DMS 273 (cell line): ENCODE measurements at regions not wholly inside any gene's neighbourhood (a gene's known extent, or its start where the extent isn't known, plus 50 kb on each side); places are given as distances from the start of the nearest gene placed in this dataset.
"Not testable (repeated sequence)": the region's sequence is repeated elsewhere in the genome, so short reads cannot be mapped to it uniquely, and the experiment has no call there.

Experiments
- DNase-seq: peaks from one replicate; lab custom pipeline; 2025; ENCODE audit not compliant: unreplicated experiment; lab: John Stamatoyannopoulos, UW

DNA sequence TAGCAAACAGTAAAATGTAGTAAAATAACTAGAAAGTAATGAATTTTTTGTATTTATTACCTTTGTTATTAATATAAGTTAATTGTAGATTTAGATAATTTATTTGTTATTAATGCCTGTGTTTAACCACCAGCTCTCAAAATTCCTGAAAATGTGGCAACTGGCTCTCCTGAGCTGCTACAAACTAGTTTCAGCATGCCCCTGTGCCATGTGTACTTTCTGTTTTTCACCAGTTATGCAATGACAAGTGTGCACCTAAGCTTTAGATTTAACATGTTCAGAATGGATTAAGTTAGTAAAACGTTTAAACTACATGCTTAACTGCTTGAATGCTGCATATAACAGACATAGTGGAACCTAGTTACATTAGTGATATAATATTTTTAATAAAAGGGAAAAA, 88.1 kb downstream of the POSTN start:
- peak; percentile 17 for DNase-seq

DNA sequence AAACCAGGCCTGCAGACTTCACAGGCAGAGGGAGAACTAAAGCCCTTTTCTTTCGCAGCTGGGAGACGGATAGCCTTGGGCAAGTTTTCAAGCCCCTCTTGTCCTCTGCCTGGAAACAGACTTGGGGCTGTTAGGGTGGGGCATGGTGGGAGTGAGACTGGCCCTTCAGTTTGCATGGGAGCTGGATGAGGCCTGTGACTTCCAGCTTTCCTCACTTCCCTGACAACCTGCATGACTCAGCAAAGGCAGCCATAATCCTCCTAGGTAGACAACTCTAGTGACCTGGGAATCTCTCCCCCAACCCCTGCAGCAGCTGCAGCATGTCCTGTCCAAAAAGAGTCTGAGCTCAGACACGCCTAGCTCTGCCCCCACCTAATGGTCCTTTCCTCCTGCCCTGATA, 93.0 kb downstream of the POSTN start:
- DNase-seq: no peak

DNA sequence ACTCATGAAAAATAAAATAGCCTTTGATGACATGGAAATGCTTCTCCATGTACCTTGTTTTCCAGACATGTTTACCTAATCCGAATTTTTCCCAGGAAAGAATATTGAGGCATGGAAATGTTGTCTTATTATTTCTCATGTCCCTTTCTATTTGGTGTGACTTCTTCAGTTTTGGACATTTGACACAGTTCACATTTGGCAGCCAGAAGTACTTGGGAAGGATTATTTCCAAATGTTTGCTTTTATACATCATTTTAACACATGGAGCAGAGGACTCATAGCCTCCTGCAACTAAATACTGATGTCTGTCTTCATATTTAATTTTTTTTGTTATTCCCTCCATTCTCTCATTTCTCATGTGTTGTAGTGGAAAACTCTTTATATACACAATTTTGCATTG, 94.3 kb downstream of the POSTN start:
- no peak for DNase-seq

GRCh38 chr13:37503287-37503686, 95.3 kb downstream of the POSTN start:
- no peak for DNase-seq

DNA sequence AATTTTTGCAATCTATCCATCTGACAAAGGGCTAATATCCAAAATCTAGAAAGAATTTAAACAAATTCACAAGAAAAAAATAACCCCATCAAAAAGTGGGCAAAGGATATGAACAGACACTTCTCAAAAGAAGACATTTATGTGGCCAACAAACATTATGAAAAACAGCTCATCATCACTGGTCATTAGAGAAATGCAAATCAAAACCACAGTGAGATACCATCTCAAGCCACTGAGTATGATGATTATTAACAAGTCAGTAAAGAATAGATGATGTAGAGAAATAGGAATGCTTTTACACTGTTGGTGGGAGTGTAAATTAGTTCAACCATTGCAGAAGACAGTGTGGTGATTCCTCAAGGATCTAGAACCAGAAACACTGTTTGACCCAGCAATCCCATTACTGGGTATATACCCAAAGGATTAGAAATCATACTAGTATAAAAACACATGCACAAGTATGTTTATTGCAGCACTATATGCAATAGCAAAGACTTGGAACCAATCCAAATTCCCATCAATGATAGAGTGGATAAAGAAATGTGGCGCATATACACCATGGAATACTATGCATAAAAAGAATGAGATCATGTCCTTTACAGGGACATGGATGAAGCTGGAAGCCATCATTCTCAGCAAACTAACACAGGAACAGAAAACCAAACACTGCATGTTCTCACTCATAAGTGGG, 96.1 kb downstream of the POSTN start:
- not testable (repeated sequence) for DNase-seq

DNA sequence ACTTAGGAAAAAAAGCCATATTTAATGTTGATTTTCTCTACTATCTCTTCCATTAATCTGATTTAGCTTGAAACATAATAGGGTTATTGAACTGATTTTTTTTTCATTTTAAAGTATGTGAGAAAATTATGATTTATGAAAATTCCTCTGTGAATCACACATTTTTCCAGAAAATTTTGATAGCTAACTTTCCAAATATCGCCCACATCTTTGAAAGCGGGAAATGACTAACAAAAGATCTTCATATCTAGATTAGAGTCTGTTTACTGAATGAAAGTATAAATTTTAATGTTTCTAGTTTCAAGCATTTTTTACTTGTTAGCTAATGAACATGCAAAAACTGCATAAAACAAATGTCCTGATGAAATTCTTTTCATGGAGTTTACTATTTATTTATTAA, 97.4 kb downstream of the POSTN start:
- DNase-seq: no peak

- peak; percentile 64 for DNase-seq
Observed at GRCh38 chr13:37495046-37495445, 103.5 kb downstream of the POSTN start.

DNA sequence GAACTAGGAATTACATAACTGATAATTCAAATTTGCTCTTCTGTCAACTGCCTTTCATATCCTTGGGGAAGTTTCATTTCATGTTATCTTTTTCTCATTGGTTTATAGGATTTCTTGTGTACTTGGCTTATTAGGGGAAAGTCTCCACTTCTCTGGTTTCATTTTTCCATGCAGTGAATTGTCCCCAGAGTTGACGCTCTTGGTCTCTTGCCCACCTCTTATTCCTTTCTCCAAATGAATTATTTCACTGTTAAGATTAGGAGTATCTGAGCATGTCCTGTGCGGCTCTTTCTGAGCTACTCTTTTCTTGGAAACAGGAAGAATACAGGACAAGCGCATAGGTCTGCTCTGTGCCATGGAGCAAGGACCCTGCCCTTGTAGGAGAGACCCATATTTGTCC, 104.8 kb downstream of the POSTN start:
- no peak for DNase-seq

GRCh38 chr13:37492741-37493514, 105.6 kb downstream of the POSTN start:
- peak; percentile 11 for DNase-seq

DNA sequence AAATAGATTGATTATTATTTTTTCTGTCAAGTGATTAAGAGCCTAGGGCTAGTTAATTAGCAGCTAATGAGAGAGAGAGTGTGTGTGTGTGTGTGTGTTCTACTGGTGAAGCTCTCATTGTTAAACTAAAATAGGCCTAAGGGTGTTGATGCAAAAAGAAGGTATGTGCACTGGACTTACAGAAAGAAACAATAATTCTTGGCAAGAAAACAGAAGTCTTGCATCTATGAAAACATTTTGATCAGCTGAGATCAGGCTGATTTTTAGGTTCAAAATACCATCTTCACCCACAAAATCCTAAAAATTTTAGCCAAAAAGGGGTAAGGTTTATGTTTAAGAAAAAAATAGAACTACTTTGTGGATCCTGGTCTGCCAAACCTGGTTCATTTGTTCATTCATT, 106.5 kb downstream of the POSTN start:
- DNase-seq: no peak

DNA sequence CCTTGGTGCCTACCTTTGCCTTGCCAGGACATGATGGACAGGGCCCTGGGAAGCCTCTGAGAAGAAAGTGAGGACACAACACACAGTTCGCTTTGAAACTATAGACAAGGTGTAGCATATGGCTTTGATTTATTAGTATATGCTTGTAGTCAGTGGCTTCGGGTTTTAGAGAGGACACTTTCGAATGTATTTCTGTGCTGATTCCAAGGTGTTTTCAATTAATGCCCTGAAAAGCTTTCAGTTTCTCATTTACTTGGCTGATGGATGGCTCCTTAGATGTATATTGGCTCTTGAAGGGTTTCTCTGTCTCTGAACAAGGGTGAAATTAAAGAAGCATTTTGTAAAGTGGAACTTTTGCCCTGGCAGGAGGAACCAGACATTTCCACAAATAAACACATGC, 106.9 kb downstream of the POSTN start:
- DNase-seq: peak; percentile 33

GRCh38 chr13:37490176-37490779, 108.3 kb downstream of the POSTN start:
- no peak for DNase-seq

DNA sequence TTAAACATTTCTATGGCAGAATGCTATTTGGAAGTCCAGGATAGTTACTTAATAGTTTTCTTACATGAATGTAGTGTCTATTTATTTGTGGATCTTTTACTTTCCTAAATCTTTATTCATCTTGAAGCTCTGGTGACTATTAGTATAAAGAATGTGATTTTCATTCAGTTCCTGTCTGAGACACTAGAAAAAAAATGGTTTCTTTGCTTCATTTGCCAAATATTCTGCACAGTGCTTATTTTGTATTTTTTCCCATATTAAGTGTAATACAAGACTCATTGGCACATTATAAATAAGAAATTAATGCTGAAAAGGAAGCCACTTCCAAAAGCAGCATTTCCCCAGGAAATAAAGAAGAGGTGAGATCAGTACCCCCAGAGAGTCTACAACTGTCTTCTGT, 109.8 kb downstream of the POSTN start:
- no peak for DNase-seq

GRCh38 chr13:37486171-37486681, 112.3 kb downstream of the POSTN start:
- DNase-seq: no peak

GRCh38 chr13:37485756-37486155, 112.8 kb downstream of the POSTN start:
- no peak for DNase-seq

DNA sequence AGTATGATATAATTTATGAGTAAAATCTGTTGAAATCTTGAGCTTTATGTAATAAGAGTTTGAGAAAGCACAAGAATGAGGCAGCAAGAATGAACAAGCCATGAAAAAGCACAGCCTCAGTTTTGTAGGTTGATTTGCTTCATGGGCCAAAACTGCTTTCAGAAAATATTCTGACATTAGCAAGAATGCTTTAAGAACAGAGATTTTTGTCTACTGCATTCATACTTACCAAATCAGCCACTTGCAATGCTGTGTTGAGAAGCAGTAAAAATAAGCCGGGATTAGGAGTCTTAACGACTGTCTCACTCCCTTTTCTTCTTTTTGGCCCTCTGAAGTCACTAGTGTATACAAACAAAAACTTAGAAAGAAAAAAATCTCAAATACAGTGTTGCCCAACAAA, 114.5 kb downstream of the POSTN start:
- DNase-seq: no peak

DNA sequence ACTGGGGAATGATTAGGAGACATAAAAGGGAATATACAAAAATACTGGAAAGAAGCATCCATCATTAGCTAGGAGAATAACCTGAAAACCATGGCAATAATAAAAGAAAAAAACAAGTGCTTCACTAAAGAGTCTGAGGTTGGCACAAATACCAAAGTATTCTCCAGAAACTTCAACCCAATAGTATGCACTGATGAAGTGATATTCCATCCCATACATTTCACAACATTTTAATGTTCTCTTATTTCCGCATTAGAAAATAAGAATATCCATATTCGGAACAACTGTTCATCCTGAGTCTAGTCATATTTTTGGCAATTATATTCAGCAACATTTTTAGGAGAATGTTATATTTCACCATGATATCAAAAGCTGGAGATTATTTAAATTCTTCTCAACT, 116.2 kb downstream of the POSTN start:
- DNase-seq: no peak

GRCh38 chr13:37481885-37482227, 116.7 kb downstream of the POSTN start:
- no peak for DNase-seq

- DNase-seq: peak; percentile 18
Observed at GRCh38 chr13:37481011-37481884, 117.3 kb downstream of the POSTN start.

DNA sequence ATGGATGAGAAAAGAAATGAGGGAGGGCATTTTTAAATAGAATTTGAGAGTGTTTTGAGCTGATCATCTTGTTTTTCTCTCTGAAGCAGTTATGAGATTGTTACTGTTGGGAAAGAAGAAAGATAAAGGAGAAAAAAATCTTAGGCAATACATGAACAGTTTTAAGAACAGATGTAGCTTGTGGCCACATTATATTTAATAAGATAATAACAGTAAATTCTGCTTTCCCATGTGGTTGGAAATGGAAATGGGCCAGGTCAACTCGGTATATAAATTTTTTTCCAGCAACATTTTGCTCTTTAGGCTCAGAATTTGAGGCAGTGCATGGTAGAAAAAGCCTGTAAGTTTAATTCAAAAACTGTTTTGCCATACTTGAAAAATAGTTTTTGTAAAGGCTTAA, 118.7 kb downstream of the POSTN start:
- no peak for DNase-seq

DNA sequence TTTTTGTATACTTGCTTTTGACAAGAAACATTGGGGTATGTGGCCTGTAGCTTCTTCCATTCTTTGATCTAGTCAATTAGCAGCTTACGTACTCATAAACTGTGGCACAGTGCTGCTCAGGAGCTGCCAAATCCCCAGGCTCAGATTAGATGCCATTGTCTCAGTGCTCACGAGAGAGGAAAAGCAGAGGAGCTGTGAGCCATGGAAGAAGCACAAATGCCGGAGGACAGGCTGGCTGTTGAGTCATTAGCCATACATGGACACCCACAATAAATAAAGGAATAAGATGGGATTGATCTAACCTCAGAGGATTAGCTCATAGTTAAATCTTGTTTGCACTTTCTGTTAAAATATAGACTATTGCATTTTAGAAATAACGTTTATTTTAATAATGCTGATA, 121.7 kb downstream of the POSTN start:
- no peak for DNase-seq
